ENCODE measurements at regions not wholly inside any gene's neighbourhood (a gene's known extent, or its start where the extent isn't known, plus 50 kb on each side); places are given as distances from the start of the nearest gene placed in this dataset.

DNA sequence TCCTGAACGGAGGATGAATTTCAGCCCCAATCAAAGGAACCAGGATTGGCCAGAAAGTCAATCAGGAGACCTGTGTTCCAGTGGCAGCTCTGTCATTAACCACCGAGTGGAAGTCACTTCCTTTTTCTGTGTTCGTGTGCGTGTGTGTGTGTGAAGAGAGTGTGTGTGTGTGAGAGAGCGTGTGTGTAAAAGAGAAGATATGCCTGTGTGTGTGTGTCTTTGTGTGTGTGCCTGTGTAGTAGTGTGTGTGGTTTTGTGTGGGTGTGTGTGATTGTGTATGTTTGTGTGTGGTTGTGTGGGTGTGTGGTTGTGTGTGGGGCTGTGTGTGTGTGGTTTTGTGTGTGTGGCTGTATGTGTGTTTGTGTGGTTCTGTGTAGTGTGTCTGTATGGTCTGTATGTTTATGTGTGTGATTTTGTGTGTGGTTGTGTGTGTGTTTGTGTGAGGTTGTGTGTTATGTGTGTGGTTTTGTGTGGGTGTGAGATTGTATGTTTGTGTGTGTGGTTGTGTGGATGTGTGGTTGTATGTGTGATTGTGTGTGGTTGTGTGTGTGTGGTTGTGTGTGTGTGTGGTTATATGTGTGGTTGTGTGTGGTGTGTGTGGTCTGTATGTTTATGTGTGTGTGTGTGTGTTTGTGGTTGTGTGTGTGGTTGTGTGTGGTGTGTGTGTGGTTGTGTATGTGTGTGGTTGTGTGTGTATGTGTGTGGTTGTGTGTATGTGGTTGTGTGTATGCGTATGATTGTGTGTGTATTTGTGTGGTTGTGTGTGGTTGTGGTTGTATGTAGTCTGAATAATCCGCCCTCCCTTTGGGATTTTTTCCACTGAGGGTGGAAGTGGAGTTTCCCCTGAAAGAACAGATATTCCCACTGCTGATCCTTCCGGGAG lies 314.4 kb downstream of the SHQ1 start:
- no peak for FAIRE-seq
- peak in 2 of 4 donors; percentile 39 to 57 for ATAC-seq

DNA sequence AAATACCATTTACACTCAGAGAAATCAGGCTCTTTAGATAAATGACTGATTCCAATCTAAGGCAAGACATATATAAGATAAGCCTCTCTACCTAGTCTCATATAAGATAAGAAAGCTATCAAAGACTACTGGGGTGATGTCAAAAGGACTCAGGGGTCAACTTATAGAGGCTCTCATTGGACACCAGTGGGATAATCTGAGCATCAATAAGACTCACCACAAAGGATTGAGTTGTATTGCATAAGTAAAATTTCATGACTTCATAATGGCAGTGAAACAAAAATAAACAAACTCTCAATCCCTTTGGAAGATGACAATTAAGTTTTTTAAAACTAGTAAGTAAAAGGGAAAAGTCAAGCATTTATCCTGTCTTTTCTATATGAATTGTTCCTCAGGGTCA lies 317.8 kb downstream of the SHQ1 start:
- no peaks in the 10 kb centered on the region for H3K9me3 ChIP-seq
- FAIRE-seq (no peak), DNase-seq (no peak), ATAC-seq (no peak)
- H3K4me1 ChIP-seq = no peaks in the 10 kb centered on the region
- no peaks in the 10 kb centered on the region for H3K36me3 ChIP-seq
- no peak overlapping the region for H3K4me3 ChIP-seq
- intact Hi-C loops (cut with DNase I) = no loop called here
- no peaks in the 10 kb centered on the region for H3K27me3 ChIP-seq
- no peak overlapping the region for H3K27ac ChIP-seq
- TF ChIP-seq, protein P1, sequence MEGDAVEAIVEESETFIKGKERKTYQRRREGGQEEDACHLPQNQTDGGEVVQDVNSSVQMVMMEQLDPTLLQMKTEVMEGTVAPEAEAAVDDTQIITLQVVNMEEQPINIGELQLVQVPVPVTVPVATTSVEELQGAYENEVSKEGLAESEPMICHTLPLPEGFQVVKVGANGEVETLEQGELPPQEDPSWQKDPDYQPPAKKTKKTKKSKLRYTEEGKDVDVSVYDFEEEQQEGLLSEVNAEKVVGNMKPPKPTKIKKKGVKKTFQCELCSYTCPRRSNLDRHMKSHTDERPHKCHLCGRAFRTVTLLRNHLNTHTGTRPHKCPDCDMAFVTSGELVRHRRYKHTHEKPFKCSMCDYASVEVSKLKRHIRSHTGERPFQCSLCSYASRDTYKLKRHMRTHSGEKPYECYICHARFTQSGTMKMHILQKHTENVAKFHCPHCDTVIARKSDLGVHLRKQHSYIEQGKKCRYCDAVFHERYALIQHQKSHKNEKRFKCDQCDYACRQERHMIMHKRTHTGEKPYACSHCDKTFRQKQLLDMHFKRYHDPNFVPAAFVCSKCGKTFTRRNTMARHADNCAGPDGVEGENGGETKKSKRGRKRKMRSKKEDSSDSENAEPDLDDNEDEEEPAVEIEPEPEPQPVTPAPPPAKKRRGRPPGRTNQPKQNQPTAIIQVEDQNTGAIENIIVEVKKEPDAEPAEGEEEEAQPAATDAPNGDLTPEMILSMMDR (IDR thresholded peaks at IDR 0.05) = no peak

More for the DNA sequence above, 314.4 kb downstream of the SHQ1 start:
- WGBS, 2 donors = 82 to 83% methylated on average over 8 of the region's 8 CpGs
- intact Hi-C loops (cut with DNase I) = no loop called here
- no peak overlapping the region for H3K4me3 ChIP-seq
- no peaks in the 10 kb centered on the region for H3K4me1 ChIP-seq
- no peak for DNase-seq
- TF ChIP-seq, protein P1 (IDR thresholded peaks at IDR 0.05) = no peak
- H3K9me3 ChIP-seq = no peaks in the 10 kb centered on the region
- no peaks in the 10 kb centered on the region for H3K36me3 ChIP-seq
- no peaks in the 10 kb centered on the region for H3K27me3 ChIP-seq
- H3K27ac ChIP-seq = no peak overlapping the region

DNA sequence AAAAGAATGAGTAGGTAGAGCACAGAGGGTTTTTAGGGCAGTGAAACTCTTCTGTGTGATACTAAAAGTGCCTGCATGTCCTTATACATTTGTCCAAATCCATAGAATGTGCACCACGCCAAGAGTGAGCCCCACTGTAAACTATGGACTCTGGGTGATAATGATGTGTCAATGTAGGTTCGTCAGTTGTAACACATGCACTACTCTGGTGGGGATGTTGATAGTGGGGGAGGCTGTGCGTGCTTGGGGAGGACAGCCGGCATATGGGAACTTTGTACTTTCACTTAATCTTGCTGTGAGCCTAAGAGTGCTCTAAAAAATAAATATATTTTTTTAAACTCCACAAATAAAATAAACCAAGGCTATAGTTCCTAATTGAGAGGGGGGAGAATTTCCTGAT lies 319.2 kb downstream of the SHQ1 start:
- no peak for DNase-seq
- 80 to 90% methylated on average over 4 of the region's 4 CpGs for WGBS, 2 donors
- Histone ChIP-seq H3K4me3 (no peak overlapping the region), H3K4me1 (no peaks in the 10 kb centered on the region), H3K27me3 (no peaks in the 10 kb centered on the region), H3K9me3 (no peaks in the 10 kb centered on the region), H3K36me3 (no peaks in the 10 kb centered on the region), H3K27ac (no peak overlapping the region)
- intact Hi-C loops (cut with DNase I) = no loop called here
- FAIRE-seq = no peak
- TF ChIP-seq, protein P1 (IDR thresholded peaks at IDR 0.05) = no peak
- ATAC-seq = no peak

DNA sequence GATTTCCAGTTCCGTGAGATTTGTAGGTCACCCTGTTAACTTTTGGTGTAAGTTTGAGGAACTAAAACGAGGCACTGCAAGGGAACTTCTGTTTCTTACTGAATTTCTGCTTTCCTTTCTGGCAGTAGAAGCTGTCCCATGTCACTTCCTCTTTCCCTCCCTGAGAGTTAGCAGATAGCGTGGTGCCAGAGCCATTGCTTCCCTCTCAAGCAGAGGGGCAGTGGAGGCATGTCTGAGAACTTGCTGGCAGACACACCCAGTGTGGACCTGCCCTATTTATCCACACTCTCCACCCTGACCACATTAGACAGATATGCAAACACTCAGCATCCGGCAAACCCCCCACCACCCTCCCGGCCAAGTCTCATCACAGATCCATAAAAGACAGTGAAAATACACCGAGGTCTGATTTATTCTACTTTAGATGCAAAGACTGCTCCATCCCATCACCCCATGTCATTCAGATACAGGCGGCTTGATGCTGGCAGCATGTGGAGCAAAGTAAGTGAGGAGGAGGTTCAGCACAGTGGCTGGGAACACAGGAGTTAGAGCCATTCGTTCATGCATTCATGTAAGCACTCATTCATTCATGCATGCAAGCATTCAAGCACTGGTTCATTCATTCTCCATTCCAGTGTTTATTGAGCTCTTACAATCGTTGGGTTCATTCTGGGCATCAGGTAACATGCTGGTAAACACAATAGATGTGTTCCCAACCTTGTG lies 324.7 kb downstream of the SHQ1 start:
- no peak overlapping the region for H3K4me3 ChIP-seq
- H3K27ac ChIP-seq = no peak overlapping the region
- H3K4me1 ChIP-seq = no peaks in the 10 kb centered on the region
- no peaks in the 10 kb centered on the region for H3K9me3 ChIP-seq
- no peaks in the 10 kb centered on the region for H3K27me3 ChIP-seq
- ATAC-seq (peak in 3 of 4 donors; percentile 15 to 82 (median 63)), FAIRE-seq (no peak), DNase-seq (peak in 1 of 6 donors; percentile 43)
- intact Hi-C loops (cut with DNase I) = no loop called here
- TF ChIP-seq, protein P1 (IDR thresholded peaks at IDR 0.05) = no peak
- no peaks in the 10 kb centered on the region for H3K36me3 ChIP-seq
- WGBS, 2 donors = 54 to 55% methylated on average over 9 of the region's 9 CpGs
